Neural crest cell (in vitro differentiated cells): ENCODE measurements at regions not wholly inside any gene's neighbourhood (a gene's known extent, or its start where the extent isn't known, plus 50 kb on each side); places are given as distances from the start of the nearest gene placed in this dataset.

Experiments used
- DNase-seq: peaks from one replicate; pipeline ENCODE4 v3.0.0; 2021; ENCODE audit warnings: low read depth, mixed read lengths, low spot score
- H3K27ac Mint-ChIP-seq: one replicate; pipeline ENCODE4 v1.8.0; 2021; ENCODE audit warnings: mild to moderate bottlenecking, mixed read lengths; ENCODE audit not compliant: unreplicated experiment
- H3K27me3 Mint-ChIP-seq: 2 replicates; pipeline ENCODE4 v1.8.0; 2021; ENCODE audit warnings: low read depth, mild to moderate bottlenecking, mixed read lengths
- H3K36me3 Mint-ChIP-seq: 2 replicates; pipeline ENCODE4 v1.8.0; 2021; ENCODE audit warnings: low read depth, mild to moderate bottlenecking, mixed read lengths
- H3K4me1 Mint-ChIP-seq: 2 replicates; pipeline ENCODE4 v1.8.0; 2021; ENCODE audit warnings: mixed read lengths
- H3K4me3 Mint-ChIP-seq: one replicate; pipeline ENCODE4 v1.8.0; 2021; ENCODE audit warnings: mild to moderate bottlenecking, mixed read lengths
- H3K9me3 Mint-ChIP-seq: 2 replicates; pipeline ENCODE4 v1.8.0; 2021; ENCODE audit warnings: mixed read lengths
- CTCF ChIP-seq: fragments of 200-600 bp; sonication (generic); conservative IDR thresholded peaks from 2 replicates; pipeline ENCODE4 v1.5.0; 2021; ENCODE audit warnings: antibody characterized with exemption, mild to moderate bottlenecking

- no peak for TF ChIP-seq CTCF
- H3K27me3 Mint-ChIP-seq: no peaks in the 10 kb centered on the region
- no peak for DNase-seq
- no peak overlapping the region for H3K27ac Mint-ChIP-seq
- H3K4me1 Mint-ChIP-seq: no peaks in the 10 kb centered on the region
- H3K36me3 Mint-ChIP-seq: no peaks in the 10 kb centered on the region
- H3K4me3 Mint-ChIP-seq: no peak overlapping the region
- peaks cover 5% of the 10 kb centered on the region for H3K9me3 Mint-ChIP-seq
These were observed 53.1 kb upstream of the NAP1L1 start for GRCh38 chr12:76137606-76138005.

GRCh38 chr12:76135456-76135855 lies 51.0 kb upstream of the NAP1L1 start:
- Mint-ChIP-seq H3K36me3 (no peaks in the 10 kb centered on the region), H3K27me3 (no peaks in the 10 kb centered on the region), H3K4me3 (no peak overlapping the region), H3K4me1 (no peaks in the 10 kb centered on the region), H3K9me3 (peaks cover 5% of the 10 kb centered on the region), H3K27ac (no peak overlapping the region)
- no peak for DNase-seq
- TF ChIP-seq CTCF: no peak
